ENCODE measurements at regions not wholly inside any gene's neighbourhood (a gene's known extent, or its start where the extent isn't known, plus 50 kb on each side); places are given as distances from the start of the nearest gene placed in this dataset.
A peak's percentile ranks its signal among the peaks of the same experiment; 100 is the strongest.

GRCh38 chr2:19676770-19677169 lies 225.0 kb downstream of the TTC32 start:
- DNase-seq (ENCODE audit: low spot score) = peak; percentile 37
- Mint-ChIP-seq H3K27me3 (ENCODE audit: unreplicated experiment) (peaks cover 2% of the 10 kb centered on the region), H3K4me3 (ENCODE audit: unreplicated experiment) (no peak overlapping the region), H3K4me1 (ENCODE audit: unreplicated experiment) (no peaks in the 10 kb centered on the region), H3K36me3 (ENCODE audit: low read depth, unreplicated experiment) (no peaks in the 10 kb centered on the region), H3K9me3 (ENCODE audit: unreplicated experiment) (no peaks in the 10 kb centered on the region), H3K27ac (ENCODE audit: unreplicated experiment) (no peak overlapping the region)
- no peak for TF ChIP-seq CTCF (IDR thresholded peaks at IDR 0.05; ENCODE audit: unreplicated experiment)

- Mint-ChIP-seq H3K4me3 (ENCODE audit: unreplicated experiment) (no peak overlapping the region), H3K27ac (ENCODE audit: unreplicated experiment) (no peak overlapping the region), H3K27me3 (ENCODE audit: unreplicated experiment) (peaks cover 2% of the 10 kb centered on the region), H3K9me3 (ENCODE audit: unreplicated experiment) (no peaks in the 10 kb centered on the region), H3K4me1 (ENCODE audit: unreplicated experiment) (no peaks in the 10 kb centered on the region), H3K36me3 (ENCODE audit: low read depth, unreplicated experiment) (no peaks in the 10 kb centered on the region)
- no peak for DNase-seq (ENCODE audit: low spot score)
- TF ChIP-seq CTCF (IDR thresholded peaks at IDR 0.05; ENCODE audit: unreplicated experiment) = no peak
These were observed 225.8 kb downstream of the TTC32 start for GRCh38 chr2:19675856-19676460.

GRCh38 chr2:19675003-19675629 lies 226.7 kb downstream of the TTC32 start:
- Mint-ChIP-seq H3K4me1 (ENCODE audit: unreplicated experiment) (no peaks in the 10 kb centered on the region), H3K27me3 (ENCODE audit: unreplicated experiment) (peaks cover 2% of the 10 kb centered on the region), H3K4me3 (ENCODE audit: unreplicated experiment) (no peak overlapping the region), H3K27ac (ENCODE audit: unreplicated experiment) (no peak overlapping the region), H3K9me3 (ENCODE audit: unreplicated experiment) (no peaks in the 10 kb centered on the region), H3K36me3 (ENCODE audit: low read depth, unreplicated experiment) (no peaks in the 10 kb centered on the region)
- DNase-seq (ENCODE audit: low spot score) = no peak
- no peak for TF ChIP-seq CTCF (IDR thresholded peaks at IDR 0.05; ENCODE audit: unreplicated experiment)

- Mint-ChIP-seq H3K36me3 (ENCODE audit: low read depth, unreplicated experiment) (no peaks in the 10 kb centered on the region), H3K9me3 (ENCODE audit: unreplicated experiment) (no peaks in the 10 kb centered on the region), H3K27ac (ENCODE audit: unreplicated experiment) (no peak overlapping the region), H3K27me3 (ENCODE audit: unreplicated experiment) (peaks cover 2% of the 10 kb centered on the region), H3K4me1 (ENCODE audit: unreplicated experiment) (no peaks in the 10 kb centered on the region), H3K4me3 (ENCODE audit: unreplicated experiment) (no peak overlapping the region)
- DNase-seq (ENCODE audit: low spot score) = no peak
- no peak for TF ChIP-seq CTCF (IDR thresholded peaks at IDR 0.05; ENCODE audit: unreplicated experiment)
These were observed 227.5 kb downstream of the TTC32 start for GRCh38 chr2:19674051-19675002.
